HCT116 (cell line): ENCODE measurements at regions not wholly inside any gene's neighbourhood (a gene's known extent, or its start where the extent isn't known, plus 50 kb on each side); places are given as distances from the start of the nearest gene placed in this dataset.

Experiments
- ATAC-seq: fragments of 200-7000 bp; cut with Tn5 transposase; 2 replicates; pipeline ENCODE4 v1.9.1; 2020; ENCODE audit warnings: mild to moderate bottlenecking, moderate library complexity
- BruUV-seq: library from RNA; stranded (reverse); fragments of 400-500 nt; replicated peaks from 2 replicates; lab custom pipeline; 2021; lab: Mats Ljungman, UMichigan
- CTCF ChIA-PET: fragments of 300-600 bp; sonication (Branson Sonifier 250); formaldehyde crosslinking; loops from one replicate; lab custom pipeline; 2021; ENCODE audit warnings: antibody characterized with exemption; lab: Charles Lee
- POLR2A ChIA-PET: fragments of 300-600, 350-600 bp; sonication (Branson Sonifier 250); formaldehyde crosslinking; loops from one replicate; lab custom pipeline; 2021; ENCODE audit warnings: antibody characterized with exemption; lab: Charles Lee
- RAD21 ChIA-PET, 2 experiments: fragments of 300-600 bp; sonication (Branson Sonifier 250); formaldehyde crosslinking; loops; one replicate each; lab custom pipeline; 2023; ENCODE audit warnings: low total read pairs in 2 of 2; ENCODE audit not compliant: uncharacterized antibody in 2 of 2, unreplicated experiment in 2 of 2, low non-redundant PET in 1 of 2; lab: Charles Lee
- DNase-seq: peaks from one replicate; pipeline ENCODE4 v3.0.0-alpha.2; 2010; ENCODE audit warnings: low read depth, low spot score
- H2AFZ ChIP-seq: fragments of 200-600 bp; shearing (Covaris generic), sonication (generic); 2 replicates; pipeline ENCODE4 v1.6.1; 2017; ENCODE audit warnings: low read depth, mixed run types, mixed read lengths, antibody characterized with exemption, low read length; ENCODE audit not compliant: poor library complexity, severe bottlenecking
- H3K27ac ChIP-seq: 2 replicates; pipeline ENCODE4 v1.5.1; 2012; ENCODE audit warnings: low read depth, low read length
- H3K27me3 ChIP-seq: fragments of 200-600 bp; sonication (generic); 2 replicates; pipeline ENCODE4 v1.6.1; 2016; ENCODE audit warnings: mixed run types, low read length, mixed read lengths; ENCODE audit not compliant: insufficient read depth
- H3K36me3 ChIP-seq, 2 experiments: fragments of 200-500 bp in 1 of 2; fragments of 200-600 bp in 1 of 2; sonication (Bioruptor generic) in 1 of 2; sonication (generic) in 1 of 2; 2 replicates each; pipeline versions ENCODE4 v1.5.1 to v1.6.1; 2014 to 2016; ENCODE audit warnings: low read length in 2 of 2, inconsistent platforms in 1 of 2, mixed read lengths in 1 of 2, mixed run types in 1 of 2; ENCODE audit not compliant: insufficient read depth in 2 of 2, control insufficient read depth in 1 of 2
- H3K4me1 ChIP-seq, 2 experiments: fragments of 200-600 bp in 1 of 2; sonication (generic) in 1 of 2; 2 replicates each; pipeline versions ENCODE4 v1.5.1 to v1.6.1; 2012 to 2017; ENCODE audit warnings: low read length in 2 of 2, inconsistent platforms in 1 of 2, mild to moderate bottlenecking in 1 of 2, mixed read lengths in 1 of 2, mixed run types in 1 of 2, moderate library complexity in 1 of 2; ENCODE audit not compliant: insufficient read depth in 2 of 2, control insufficient read depth in 1 of 2
- H3K4me2 ChIP-seq: fragments of 200-600 bp; sonication (generic); 2 replicates; pipeline ENCODE4 v1.6.1; 2017; ENCODE audit warnings: mixed run types, low read length, mixed read lengths
- H3K4me3 ChIP-seq, 2 experiments: fragments of 200-600 bp in 1 of 2; sonication (generic) in 1 of 2; replicated peaks in 1 of 2; 2 replicates each; pipeline ENCODE4 v1.5.1; 2011 to 2016; ENCODE audit warnings: low read length in 2 of 2, control low read depth in 1 of 2, low read depth in 1 of 2, mild to moderate bottlenecking in 1 of 2, mixed read lengths in 1 of 2, mixed run types in 1 of 2
- H3K79me2 ChIP-seq: fragments of 200-600 bp; sonication (generic); 2 replicates; pipeline ENCODE4 v1.6.1; 2017; ENCODE audit warnings: mild to moderate bottlenecking, mixed run types, low read length, moderate library complexity, mixed read lengths; ENCODE audit not compliant: insufficient read depth
- H3K9ac ChIP-seq: fragments of 200-600 bp; sonication (generic); 2 replicates; pipeline ENCODE4 v1.6.1; 2016; ENCODE audit warnings: low read length, mixed read lengths
- H3K9me2 ChIP-seq: fragments of 200-600 bp; sonication (generic), shearing (Covaris generic); 2 replicates; pipeline ENCODE4 v1.6.1; 2017; ENCODE audit warnings: mixed run types, mild to moderate bottlenecking, moderate library complexity; ENCODE audit not compliant: insufficient read depth
- H3K9me3 ChIP-seq, 2 experiments: fragments of 200-500 bp in 1 of 2; fragments of 200-600 bp in 1 of 2; sonication (Bioruptor generic) in 1 of 2; sonication (generic) in 1 of 2; 2 replicates each; pipeline ENCODE4 v1.6.1; 2014 to 2017; ENCODE audit warnings: low read length in 2 of 2, mixed read lengths in 2 of 2, inconsistent platforms in 1 of 2, low read depth in 1 of 2, mild to moderate bottlenecking in 1 of 2, mixed run types in 1 of 2, moderate library complexity in 1 of 2; ENCODE audit not compliant: control insufficient read depth in 1 of 2, insufficient read depth in 1 of 2
- H4K20me1 ChIP-seq: fragments of 200-600 bp; sonication (generic), shearing (Covaris generic); 2 replicates; pipeline ENCODE4 v1.6.1; 2017; ENCODE audit warnings: mixed run types, mild to moderate bottlenecking, moderate library complexity; ENCODE audit not compliant: insufficient read depth
- CBX3 ChIP-seq: IDR thresholded peaks from 2 replicates; pipeline ENCODE4 v1.6.1; 2012; ENCODE audit warnings: low read depth
- CTCF ChIP-seq, 3 experiments: fragments of 200-600 bp in 1 of 3; sonication (generic) in 1 of 3; IDR thresholded peaks in 2 of 3; conservative IDR thresholded peaks in 1 of 3; 2 replicates each; pipeline ENCODE4 v1.5.1; 2012 to 2017; ENCODE audit warnings: low read depth in 2 of 3, low read length in 2 of 3, antibody characterized with exemption in 1 of 3, borderline replicate concordance in 1 of 3, control low read depth in 1 of 3, mild to moderate bottlenecking in 1 of 3, mixed read lengths in 1 of 3, mixed run types in 1 of 3, moderate library complexity in 1 of 3; ENCODE audit not compliant: insufficient read depth in 1 of 3
- ELF1 ChIP-seq: IDR thresholded peaks from 2 replicates; pipeline ENCODE4 v1.6.1; 2012; ENCODE audit warnings: low read depth, borderline replicate concordance
- EZH2 ChIP-seq: fragments of 200-600 bp; sonication (generic); IDR thresholded peaks from 2 replicates; pipeline ENCODE4 v1.6.1; 2017; ENCODE audit warnings: antibody characterized with exemption, mixed run types
- EZH2phosphoT487 ChIP-seq: fragments of 200-600 bp; IDR thresholded peaks from 2 replicates; pipeline ENCODE4 v1.6.1; 2018; ENCODE audit warnings: antibody characterized with exemption, borderline replicate concordance
- JUND ChIP-seq: IDR thresholded peaks from 2 replicates; pipeline ENCODE4 v1.6.1; 2012
- MAX ChIP-seq: IDR thresholded peaks from 2 replicates; pipeline ENCODE4 v1.6.1; 2012
- POLR2AphosphoS5 ChIP-seq: IDR thresholded peaks from 2 replicates; pipeline ENCODE4 v1.6.1; 2011; ENCODE audit warnings: mild to moderate bottlenecking, low read depth, low read length, moderate library complexity
- REST ChIP-seq: IDR thresholded peaks from 2 replicates; pipeline ENCODE4 v1.6.1; 2012; ENCODE audit warnings: low read depth
- SIN3A ChIP-seq: IDR thresholded peaks from 2 replicates; pipeline ENCODE4 v1.6.1; 2012; ENCODE audit warnings: low read depth
- SRF ChIP-seq: IDR thresholded peaks from 2 replicates; pipeline ENCODE4 v1.6.1; 2012; ENCODE audit warnings: low read depth
- TCF7L2 ChIP-seq: IDR thresholded peaks from 2 replicates; pipeline ENCODE4 v1.7.0; 2011; ENCODE audit warnings: borderline replicate concordance, inconsistent platforms; ENCODE audit not compliant: insufficient read depth, insufficient read length; ENCODE audit errors: extremely low read depth
- YY1 ChIP-seq: IDR thresholded peaks from 2 replicates; pipeline ENCODE4 v1.6.1; 2011; ENCODE audit warnings: low read length, low read depth, moderate library complexity, mild to moderate bottlenecking; ENCODE audit not compliant: insufficient replicate concordance; ENCODE audit errors: extremely low read depth
- intact Hi-C: fragments of 100-400 bp; cut with micrococcal nuclease; formaldehyde crosslinking; loops from 2 replicates; pipeline ENCODE4 v1.10.0; 2022

GRCh38 chr3:178184833-178185232 lies 351.4 kb upstream of the KCNMB2 start:
- no peak for ATAC-seq
- POLR2A ChIA-PET: no interaction called here
- H3K27me3 ChIP-seq: no peaks in the 10 kb centered on the region
- no peaks in the 10 kb centered on the region for H3K79me2 ChIP-seq
- H3K4me1 ChIP-seq: no peaks in the 10 kb centered on the region
- TF ChIP-seq EZH2phosphoT487 (no peak), CTCF (IDR thresholded peaks at IDR 0.05 in 2 of 3, conservative IDR thresholded peaks at IDR 0.05 in 1 of 3; ENCODE audit: borderline replicate concordance in 1 of 3, insufficient read depth in 1 of 3, low read depth in 2 of 3, low read length in 2 of 3) (no peak), YY1 (no peak), MAX (no peak)
- TF ChIP-seq, all 23 proteins: peak for 0
- no TSS peak for BruUV-seq
- Histone ChIP-seq H3K27ac (no peak overlapping the region), H3K36me3 (no peaks in the 10 kb centered on the region), H3K9me2 (no peaks in the 10 kb centered on the region), H3K4me3 (no peak overlapping the region), H4K20me1 (no peaks in the 10 kb centered on the region), H3K9me3 (no peaks in the 10 kb centered on the region), H3K4me2 (no peak overlapping the region), H3K9ac (no peak overlapping the region), H2AFZ (no peak overlapping the region)
- intact Hi-C loops: no loop called here
- DNase-seq: no peak
- RAD21 ChIA-PET: no interaction called here
- CTCF ChIA-PET: no interaction called here

GRCh38 chr3:178186666-178187065 lies 349.6 kb upstream of the KCNMB2 start:
- no peaks in the 10 kb centered on the region for H3K79me2 ChIP-seq
- H2AFZ ChIP-seq: no peak overlapping the region
- H3K9me2 ChIP-seq: no peaks in the 10 kb centered on the region
- H4K20me1 ChIP-seq: no peaks in the 10 kb centered on the region
- no TSS peak for BruUV-seq
- ChIA-PET CTCF (no interaction called here), POLR2A (no interaction called here), RAD21 (no interaction called here)
- no peaks in the 10 kb centered on the region for H3K4me1 ChIP-seq
- H3K36me3 ChIP-seq: no peaks in the 10 kb centered on the region
- H3K4me3 ChIP-seq: no peak overlapping the region
- no peak overlapping the region for H3K27ac ChIP-seq
- DNase-seq: no peak
- no peaks in the 10 kb centered on the region for H3K27me3 ChIP-seq
- no peak overlapping the region for H3K9ac ChIP-seq
- no peak for ATAC-seq
- H3K4me2 ChIP-seq: no peak overlapping the region
- intact Hi-C loops: no loop called here
- H3K9me3 ChIP-seq: no peaks in the 10 kb centered on the region
- TF ChIP-seq EZH2 (no peak), POLR2AphosphoS5 (no peak), MAX (no peak), TCF7L2 (no peak), CBX3 (no peak), SIN3A (no peak), SRF (no peak), ELF1 (no peak), REST (no peak), JUND (no peak)
